HCT116 (cell line): ENCODE measurements at regions not wholly inside any gene's neighbourhood (a gene's known extent, or its start where the extent isn't known, plus 50 kb on each side); places are given as distances from the start of the nearest gene placed in this dataset.

Source experiments
- ATAC-seq: fragments of 200-7000 bp; cut with Tn5 transposase; 2 replicates; pipeline ENCODE4 v1.9.1; 2020; ENCODE audit warnings: mild to moderate bottlenecking, moderate library complexity
- BruUV-seq: library from RNA; stranded (reverse); fragments of 400-500 nt; replicated peaks from 2 replicates; lab custom pipeline; 2021; lab: Mats Ljungman, UMichigan
- CTCF ChIA-PET: fragments of 300-600 bp; sonication (Branson Sonifier 250); formaldehyde crosslinking; loops from one replicate; lab custom pipeline; 2021; ENCODE audit warnings: antibody characterized with exemption; lab: Charles Lee
- POLR2A ChIA-PET: fragments of 300-600, 350-600 bp; sonication (Branson Sonifier 250); formaldehyde crosslinking; loops from one replicate; lab custom pipeline; 2021; ENCODE audit warnings: antibody characterized with exemption; lab: Charles Lee
- RAD21 ChIA-PET, 2 experiments: fragments of 300-600 bp; sonication (Branson Sonifier 250); formaldehyde crosslinking; loops; one replicate each; lab custom pipeline; 2023; ENCODE audit warnings: low total read pairs in 2 of 2; ENCODE audit not compliant: uncharacterized antibody in 2 of 2, unreplicated experiment in 2 of 2, low non-redundant PET in 1 of 2; lab: Charles Lee
- DNase-seq: peaks from one replicate; pipeline ENCODE4 v3.0.0-alpha.2; 2010; ENCODE audit warnings: low read depth, low spot score
- H2AFZ ChIP-seq: fragments of 200-600 bp; shearing (Covaris generic), sonication (generic); 2 replicates; pipeline ENCODE4 v1.6.1; 2017; ENCODE audit warnings: low read depth, mixed run types, mixed read lengths, antibody characterized with exemption, low read length; ENCODE audit not compliant: poor library complexity, severe bottlenecking
- H3K27ac ChIP-seq: 2 replicates; pipeline ENCODE4 v1.5.1; 2012; ENCODE audit warnings: low read depth, low read length
- H3K27me3 ChIP-seq: fragments of 200-600 bp; sonication (generic); 2 replicates; pipeline ENCODE4 v1.6.1; 2016; ENCODE audit warnings: mixed run types, low read length, mixed read lengths; ENCODE audit not compliant: insufficient read depth
- H3K36me3 ChIP-seq, 2 experiments: fragments of 200-500 bp in 1 of 2; fragments of 200-600 bp in 1 of 2; sonication (Bioruptor generic) in 1 of 2; sonication (generic) in 1 of 2; 2 replicates each; pipeline versions ENCODE4 v1.5.1 to v1.6.1; 2014 to 2016; ENCODE audit warnings: low read length in 2 of 2, inconsistent platforms in 1 of 2, mixed read lengths in 1 of 2, mixed run types in 1 of 2; ENCODE audit not compliant: insufficient read depth in 2 of 2, control insufficient read depth in 1 of 2
- H3K4me1 ChIP-seq, 2 experiments: fragments of 200-600 bp in 1 of 2; sonication (generic) in 1 of 2; 2 replicates each; pipeline versions ENCODE4 v1.5.1 to v1.6.1; 2012 to 2017; ENCODE audit warnings: low read length in 2 of 2, inconsistent platforms in 1 of 2, mild to moderate bottlenecking in 1 of 2, mixed read lengths in 1 of 2, mixed run types in 1 of 2, moderate library complexity in 1 of 2; ENCODE audit not compliant: insufficient read depth in 2 of 2, control insufficient read depth in 1 of 2
- H3K4me2 ChIP-seq: fragments of 200-600 bp; sonication (generic); 2 replicates; pipeline ENCODE4 v1.6.1; 2017; ENCODE audit warnings: mixed run types, low read length, mixed read lengths
- H3K4me3 ChIP-seq, 2 experiments: fragments of 200-600 bp in 1 of 2; sonication (generic) in 1 of 2; replicated peaks in 1 of 2; 2 replicates each; pipeline ENCODE4 v1.5.1; 2011 to 2016; ENCODE audit warnings: low read length in 2 of 2, control low read depth in 1 of 2, low read depth in 1 of 2, mild to moderate bottlenecking in 1 of 2, mixed read lengths in 1 of 2, mixed run types in 1 of 2
- H3K79me2 ChIP-seq: fragments of 200-600 bp; sonication (generic); 2 replicates; pipeline ENCODE4 v1.6.1; 2017; ENCODE audit warnings: mild to moderate bottlenecking, mixed run types, low read length, moderate library complexity, mixed read lengths; ENCODE audit not compliant: insufficient read depth
- H3K9ac ChIP-seq: fragments of 200-600 bp; sonication (generic); 2 replicates; pipeline ENCODE4 v1.6.1; 2016; ENCODE audit warnings: low read length, mixed read lengths
- H3K9me2 ChIP-seq: fragments of 200-600 bp; sonication (generic), shearing (Covaris generic); 2 replicates; pipeline ENCODE4 v1.6.1; 2017; ENCODE audit warnings: mixed run types, mild to moderate bottlenecking, moderate library complexity; ENCODE audit not compliant: insufficient read depth
- H3K9me3 ChIP-seq, 2 experiments: fragments of 200-500 bp in 1 of 2; fragments of 200-600 bp in 1 of 2; sonication (Bioruptor generic) in 1 of 2; sonication (generic) in 1 of 2; 2 replicates each; pipeline ENCODE4 v1.6.1; 2014 to 2017; ENCODE audit warnings: low read length in 2 of 2, mixed read lengths in 2 of 2, inconsistent platforms in 1 of 2, low read depth in 1 of 2, mild to moderate bottlenecking in 1 of 2, mixed run types in 1 of 2, moderate library complexity in 1 of 2; ENCODE audit not compliant: control insufficient read depth in 1 of 2, insufficient read depth in 1 of 2
- H4K20me1 ChIP-seq: fragments of 200-600 bp; sonication (generic), shearing (Covaris generic); 2 replicates; pipeline ENCODE4 v1.6.1; 2017; ENCODE audit warnings: mixed run types, mild to moderate bottlenecking, moderate library complexity; ENCODE audit not compliant: insufficient read depth
- ATF3 ChIP-seq: IDR thresholded peaks from 2 replicates; pipeline ENCODE4 v1.6.1; 2012
- CBX3 ChIP-seq: IDR thresholded peaks from 2 replicates; pipeline ENCODE4 v1.6.1; 2012; ENCODE audit warnings: low read depth
- CEBPB ChIP-seq: IDR thresholded peaks from 2 replicates; pipeline ENCODE4 v1.6.1; 2012; ENCODE audit warnings: low read depth
- ELF1 ChIP-seq: IDR thresholded peaks from 2 replicates; pipeline ENCODE4 v1.6.1; 2012; ENCODE audit warnings: low read depth, borderline replicate concordance
- FOSL1 ChIP-seq: IDR thresholded peaks from 2 replicates; pipeline ENCODE4 v1.6.1; 2012; ENCODE audit warnings: low read depth
- JUND ChIP-seq: IDR thresholded peaks from 2 replicates; pipeline ENCODE4 v1.6.1; 2012
- MAX ChIP-seq: IDR thresholded peaks from 2 replicates; pipeline ENCODE4 v1.6.1; 2012
- POLR2A ChIP-seq: IDR thresholded peaks from 2 replicates; pipeline ENCODE4 v1.7.0; 2011; ENCODE audit warnings: borderline replicate concordance; ENCODE audit not compliant: insufficient read depth, insufficient read length; ENCODE audit errors: extremely low read depth
- REST ChIP-seq: IDR thresholded peaks from 2 replicates; pipeline ENCODE4 v1.6.1; 2012; ENCODE audit warnings: low read depth
- SIN3A ChIP-seq: IDR thresholded peaks from 2 replicates; pipeline ENCODE4 v1.6.1; 2012; ENCODE audit warnings: low read depth
- TCF7L2 ChIP-seq: IDR thresholded peaks from 2 replicates; pipeline ENCODE4 v1.7.0; 2011; ENCODE audit warnings: borderline replicate concordance, inconsistent platforms; ENCODE audit not compliant: insufficient read depth, insufficient read length; ENCODE audit errors: extremely low read depth
- YY1 ChIP-seq: IDR thresholded peaks from 2 replicates; pipeline ENCODE4 v1.6.1; 2011; ENCODE audit warnings: low read length, low read depth, moderate library complexity, mild to moderate bottlenecking; ENCODE audit not compliant: insufficient replicate concordance; ENCODE audit errors: extremely low read depth
- ZFX ChIP-seq: fragments of 450-650 bp; IDR thresholded peaks from 2 replicates; pipeline ENCODE4 v1.6.1; 2017
- ZNF274 ChIP-seq: fragments of 200-500 bp; sonication (Bioruptor generic); IDR thresholded peaks from 2 replicates; pipeline ENCODE4 v1.6.1; 2014; ENCODE audit warnings: mild to moderate bottlenecking, low read depth, low read length, inconsistent platforms
- intact Hi-C: fragments of 100-400 bp; cut with micrococcal nuclease; formaldehyde crosslinking; loops from 2 replicates; pipeline ENCODE4 v1.10.0; 2022

- TF ChIP-seq REST, result no peak
- no peak for TF ChIP-seq CEBPB
- no peak for TF ChIP-seq MAX
- TF ChIP-seq CBX3, result no peak
- TF ChIP-seq FOSL1, result no peak
- TF ChIP-seq ELF1, result no peak
Measured at GRCh38 chr3:13237776-13238490, 164.7 kb upstream of the IQSEC1 start (continued).

GRCh38 chr3:13236557-13237173 lies 163.4 kb upstream of the IQSEC1 start:
- CTCF ChIA-PET, result no interaction called here
- POLR2A ChIA-PET, result no interaction called here

More at GRCh38 chr3:13236557-13237173, 163.4 kb upstream of the IQSEC1 start:
- H3K79me2 ChIP-seq, result no peaks in the 10 kb centered on the region
- ATAC-seq, result no peak
- no peak for TF ChIP-seq ATF3
- TF ChIP-seq POLR2A, result no peak
- no peak for TF ChIP-seq TCF7L2
- no peak for TF ChIP-seq ELF1
- no peak for TF ChIP-seq CEBPB
- TF ChIP-seq ZFX, result no peak
- no peak for TF ChIP-seq JUND
- no peak for TF ChIP-seq SIN3A
- TF ChIP-seq YY1, result no peak
- no peak for TF ChIP-seq ZNF274
- RAD21 ChIA-PET, result no interaction called here
- no peak overlapping the region for H3K9ac ChIP-seq
- H3K4me3 ChIP-seq, result no peak overlapping the region
- no peaks in the 10 kb centered on the region for H3K36me3 ChIP-seq
- no peaks in the 10 kb centered on the region for H3K27me3 ChIP-seq
- no peaks in the 10 kb centered on the region for H4K20me1 ChIP-seq
- H3K4me1 ChIP-seq, result peaks cover 25 to 28% of the 10 kb centered on the region in 2 experiments
- DNase-seq, result no peak
- intact Hi-C loops, result no loop called here
- no peak overlapping the region for H3K4me2 ChIP-seq
- no TSS peak for BruUV-seq
- no peak overlapping the region for H3K27ac ChIP-seq
- no peak overlapping the region for H2AFZ ChIP-seq
- H3K9me2 ChIP-seq, result no peaks in the 10 kb centered on the region
- H3K9me3 ChIP-seq, result no peaks in the 10 kb centered on the region
